Liver (tissue), 8 donors: ENCODE measurements at regions not wholly inside any gene's neighbourhood (a gene's known extent, or its start where the extent isn't known, plus 50 kb on each side); places are given as distances from the start of the nearest gene placed in this dataset.

Experiments
- DNase-seq: peaks from one replicate; pipeline ENCODE4 v3.0.0-alpha.2; 2017; ENCODE audit warnings: low spot score
- H3K27ac ChIP-seq, 2 donors: one replicate each; pipeline ENCODE4 v1.7.0; 2013; ENCODE audit warnings: inconsistent platforms in 2 of 2, low read length in 2 of 2, control low read depth in 1 of 2, low read depth in 1 of 2, mild to moderate bottlenecking in 1 of 2
- H3K27me3 ChIP-seq, 4 donors: one replicate each; pipeline versions ENCODE4 v1.6.1 to v1.7.0; 2013; ENCODE audit warnings: low read length in 3 of 4, inconsistent platforms in 1 of 4, mild to moderate bottlenecking in 1 of 4, moderate library complexity in 1 of 4; ENCODE audit not compliant: control insufficient read depth in 4 of 4, insufficient read depth in 4 of 4
- H3K36me3 ChIP-seq, 4 donors: one replicate each; pipeline versions ENCODE4 v1.6.1 to v1.7.0; 2013; ENCODE audit warnings: low read length in 3 of 4, mild to moderate bottlenecking in 3 of 4, low read depth in 1 of 4, moderate library complexity in 1 of 4; ENCODE audit not compliant: control insufficient read depth in 4 of 4, insufficient read depth in 3 of 4
- H3K4me1 ChIP-seq, 4 donors: one replicate each; pipeline versions ENCODE4 v1.6.1 to v1.7.0; 2013; ENCODE audit warnings: low read length in 3 of 4, mild to moderate bottlenecking in 3 of 4, moderate library complexity in 1 of 4; ENCODE audit not compliant: control insufficient read depth in 4 of 4, insufficient read depth in 4 of 4
- H3K4me3 ChIP-seq, 3 donors: one replicate each; pipeline versions ENCODE4 v1.6.1 to v1.7.0; 2013; ENCODE audit warnings: low read length in 3 of 3, control low read depth in 1 of 3, low read depth in 1 of 3, mild to moderate bottlenecking in 1 of 3
- H3K9ac ChIP-seq, 2 donors: one replicate each; pipeline ENCODE4 v1.7.0; 2013; ENCODE audit warnings: low read length in 2 of 2, mild to moderate bottlenecking in 2 of 2, moderate library complexity in 2 of 2, control low read depth in 1 of 2, low read depth in 1 of 2
- H3K9me3 ChIP-seq, 4 donors: one replicate each; pipeline versions ENCODE4 v1.6.1 to v1.7.0; 2013; ENCODE audit warnings: low read length in 3 of 4; ENCODE audit not compliant: control insufficient read depth in 4 of 4
- CTCF ChIP-seq: fragments of 150-350 bp; IDR thresholded peaks from 2 replicates; pipeline ENCODE4 v1.5.1; 2017; ENCODE audit warnings: improper control_type of control experiment, low read depth, low read length; ENCODE audit not compliant: missing input control
- EGR1 ChIP-seq, 2 donors: IDR thresholded peaks; 2 replicates each; pipeline ENCODE4 v1.6.1; 2016 to 2018; ENCODE audit warnings: antibody characterized with exemption in 2 of 2, low read depth in 2 of 2
- FOXA1 ChIP-seq: IDR thresholded peaks from 2 replicates; pipeline ENCODE4 v1.6.1; 2016; ENCODE audit warnings: antibody characterized with exemption
- FOXA2 ChIP-seq: IDR thresholded peaks from 2 replicates; pipeline ENCODE4 v1.6.1; 2016; ENCODE audit warnings: antibody characterized with exemption
- GABPA ChIP-seq, 2 donors: IDR thresholded peaks in 1 of 2; conservative IDR thresholded peaks in 1 of 2; 2 replicates each; pipeline ENCODE4 v1.6.1; 2016; ENCODE audit warnings: antibody characterized with exemption in 2 of 2, mild to moderate bottlenecking in 1 of 2, moderate library complexity in 1 of 2
- HNF4A ChIP-seq, 2 donors: conservative IDR thresholded peaks; 2 replicates each; pipeline ENCODE4 v1.6.1; 2016; ENCODE audit warnings: antibody characterized with exemption in 2 of 2, mild to moderate bottlenecking in 2 of 2
- HNF4G ChIP-seq: IDR thresholded peaks from 2 replicates; pipeline ENCODE4 v1.6.1; 2016; ENCODE audit warnings: antibody characterized with exemption
- JUND ChIP-seq, 2 donors: IDR thresholded peaks; 2 replicates each; pipeline ENCODE4 v1.6.1; 2016; ENCODE audit warnings: antibody characterized with exemption in 2 of 2
- NR2F2 ChIP-seq: IDR thresholded peaks from 2 replicates; pipeline ENCODE4 v1.6.1; 2016; ENCODE audit warnings: antibody characterized with exemption
- RAD21 ChIP-seq, 2 donors: IDR thresholded peaks; 2 replicates each; pipeline ENCODE4 v1.6.1; 2016; ENCODE audit warnings: antibody characterized with exemption in 2 of 2, mild to moderate bottlenecking in 2 of 2
- REST ChIP-seq: IDR thresholded peaks from 2 replicates; pipeline ENCODE4 v1.6.1; 2016; ENCODE audit warnings: antibody characterized with exemption, mild to moderate bottlenecking
- SP1 ChIP-seq: IDR thresholded peaks from 2 replicates; pipeline ENCODE4 v1.6.1; 2018; ENCODE audit warnings: antibody characterized with exemption, mild to moderate bottlenecking
- TAF1 ChIP-seq: conservative IDR thresholded peaks from 2 replicates; pipeline ENCODE4 v1.6.1; 2016; ENCODE audit warnings: antibody characterized with exemption, mild to moderate bottlenecking
- YY1 ChIP-seq: IDR thresholded peaks from 2 replicates; pipeline ENCODE4 v1.6.1; 2016; ENCODE audit warnings: antibody characterized with exemption, mild to moderate bottlenecking
- ZBTB33 ChIP-seq: IDR thresholded peaks from 2 replicates; pipeline ENCODE4 v1.6.1; 2016; ENCODE audit warnings: antibody characterized with exemption
- WGBS: extraction: QIAGEN DNeasy Blood & Tissue Kit; methylation state at CpG from one replicate; pipeline ENCODE4 v1.1.7; 2013; 5-methylcytosine and 5-hydroxymethylcytosine counted together
- TF ChIP-seq, protein P1 (sequence below): IDR thresholded peaks from 2 replicates; pipeline ENCODE4 v1.6.1; 2016; ENCODE audit warnings: antibody characterized with exemption
- donor health status: healthy.
- donor health status: healthy.
- donor health status: healthy.
- donor health status: healthy.
- donor health status: healthy.

GRCh38 chr13:112179421-112179820 is 112.5 kb downstream of the SOX1 start:
- WGBS: 86% methylated on average over 9 of the region's 9 CpGs
- peaks cover 0 to 4% (median 2%) of the 10 kb centered on the region in 4 donors for H3K4me1 ChIP-seq
- no peak for TF ChIP-seq RAD21 (IDR thresholded peaks at IDR 0.05)
- TF ChIP-seq JUND (IDR thresholded peaks at IDR 0.05): no peak
- TF ChIP-seq EGR1 (IDR thresholded peaks at IDR 0.05; ENCODE audit: low read depth in 2 of 2): no peak
- no peak for TF ChIP-seq FOXA1
- TF ChIP-seq NR2F2: no peak
- TF ChIP-seq TAF1: no peak
- TF ChIP-seq HNF4A (conservative IDR thresholded peaks at IDR 0.05): no peak
- TF ChIP-seq SP1: no peak
- TF ChIP-seq, protein P1, sequence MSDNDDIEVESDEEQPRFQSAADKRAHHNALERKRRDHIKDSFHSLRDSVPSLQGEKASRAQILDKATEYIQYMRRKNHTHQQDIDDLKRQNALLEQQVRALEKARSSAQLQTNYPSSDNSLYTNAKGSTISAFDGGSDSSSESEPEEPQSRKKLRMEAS: no peak
- no peak for TF ChIP-seq CTCF
- TF ChIP-seq ZBTB33: no peak
- TF ChIP-seq YY1: no peak
- TF ChIP-seq GABPA (IDR thresholded peaks at IDR 0.05 in 1 of 2, conservative IDR thresholded peaks at IDR 0.05 in 1 of 2): no peak
- TF ChIP-seq REST: no peak
- no peak for TF ChIP-seq HNF4G
- no peaks in the 10 kb centered on the region for H3K9me3 ChIP-seq
- H3K27me3 ChIP-seq: no peaks in the 10 kb centered on the region
- H3K4me3 ChIP-seq: no peak overlapping the region
- H3K9ac ChIP-seq: no peak overlapping the region
- H3K36me3 ChIP-seq: no peaks in the 10 kb centered on the region
- no peak for DNase-seq
- no peak overlapping the region for H3K27ac ChIP-seq

DNA sequence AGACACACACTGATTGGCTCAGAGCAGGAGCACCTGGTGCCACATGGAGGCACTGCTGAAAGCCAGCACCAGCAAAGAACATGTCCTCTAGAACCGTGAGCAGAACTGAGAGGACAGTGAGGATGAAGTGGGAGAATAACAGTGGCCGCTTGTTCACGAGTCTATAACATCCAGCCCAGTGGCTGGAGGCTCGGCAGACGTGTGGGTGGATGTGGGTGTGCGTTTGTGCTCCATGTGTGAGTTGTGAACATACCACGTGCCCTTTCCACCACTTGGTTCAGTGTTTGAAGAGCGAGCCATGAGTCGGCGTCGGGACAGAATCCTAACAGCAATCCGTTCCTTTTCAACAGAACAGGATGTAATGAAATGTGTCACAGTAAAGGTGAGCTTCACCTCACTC is 113.0 kb downstream of the SOX1 start:
- no peak for DNase-seq
- TF ChIP-seq FOXA2 (no peak), REST (no peak), ZBTB33 (no peak), SP1 (no peak), HNF4A (conservative IDR thresholded peaks at IDR 0.05) (no peak), YY1 (no peak), FOXA1 (no peak), JUND (IDR thresholded peaks at IDR 0.05) (no peak), HNF4G (no peak)
- H3K9ac ChIP-seq: no peak overlapping the region
- no peaks in the 10 kb centered on the region for H3K36me3 ChIP-seq
- H3K27me3 ChIP-seq: no peaks in the 10 kb centered on the region
- 89% methylated on average over 12 of the region's 12 CpGs for WGBS
- peaks cover 0 to 4% (median 2%) of the 10 kb centered on the region in 4 donors for H3K4me1 ChIP-seq
- no peak overlapping the region for H3K4me3 ChIP-seq
- H3K27ac ChIP-seq: no peak overlapping the region
- H3K9me3 ChIP-seq: no peaks in the 10 kb centered on the region
